NCI-H187 (cell line): ENCODE measurements at regions not wholly inside any gene's neighbourhood (a gene's known extent, or its start where the extent isn't known, plus 50 kb on each side); places are given as distances from the start of the nearest gene placed in this dataset.
A peak's percentile ranks its signal among the peaks of the same experiment; 100 is the strongest.

Experiments
- DNase-seq, 2 experiments: peaks; one replicate each; lab custom pipeline; 2025; lab: John Stamatoyannopoulos, UW

- DNase-seq = peak; percentile 63 to 78
Observed at GRCh38 chr1:87683196-87683956, 354.7 kb downstream of the LMO4 start.

GRCh38 chr1:87684194-87684593 lies 355.5 kb downstream of the LMO4 start:
- peak in 1 of 2 experiments; percentile 40 for DNase-seq

- no peak for DNase-seq
Observed at GRCh38 chr1:87684713-87685205, 356.1 kb downstream of the LMO4 start.

- DNase-seq = no peak
Observed at GRCh38 chr1:87685311-87686135, 356.8 kb downstream of the LMO4 start.

- no peak for DNase-seq
Observed at GRCh38 chr1:87686136-87686495, 357.4 kb downstream of the LMO4 start.

- no peak for DNase-seq
Observed at GRCh38 chr1:87686671-87687070, 358.0 kb downstream of the LMO4 start.

- no peak for DNase-seq
Observed at GRCh38 chr1:87688136-87688535, 359.5 kb downstream of the LMO4 start.

- DNase-seq = no peak
Observed at GRCh38 chr1:87689487-87689886, 360.8 kb downstream of the LMO4 start.

GRCh38 chr1:87696483-87696882 lies 367.8 kb downstream of the LMO4 start:
- DNase-seq = no peak

- DNase-seq = no peak
Observed at GRCh38 chr1:87702455-87702854, 373.8 kb downstream of the LMO4 start.

GRCh38 chr1:87705233-87705632 lies 376.6 kb downstream of the LMO4 start:
- DNase-seq = no peak

- DNase-seq = no peak
Observed at GRCh38 chr1:87706203-87706602, 377.5 kb downstream of the LMO4 start.

GRCh38 chr1:87706779-87707228 lies 378.1 kb downstream of the LMO4 start:
- peak in 1 of 2 experiments; percentile 27 for DNase-seq

- DNase-seq = no peak
Observed at GRCh38 chr1:87707411-87707810, 378.7 kb downstream of the LMO4 start.

GRCh38 chr1:87712261-87713010 lies 383.8 kb downstream of the LMO4 start:
- no peak for DNase-seq

- DNase-seq = no peak
Observed at GRCh38 chr1:87714278-87714677, 385.6 kb downstream of the LMO4 start.

- no peak for DNase-seq
Observed at GRCh38 chr1:87715052-87715451, 386.4 kb downstream of the LMO4 start.

GRCh38 chr1:87715471-87715870 lies 386.8 kb downstream of the LMO4 start:
- DNase-seq = no peak

- no peak for DNase-seq
Observed at GRCh38 chr1:87717157-87717670, 388.5 kb downstream of the LMO4 start.

- DNase-seq = no peak
Observed at GRCh38 chr1:87718241-87718950, 389.7 kb downstream of the LMO4 start.

- no peak for DNase-seq
Observed at GRCh38 chr1:87719658-87720057, 391.0 kb downstream of the LMO4 start.
